B cell (primary cell): ENCODE measurements at regions not wholly inside any gene's neighbourhood (a gene's known extent, or its start where the extent isn't known, plus 50 kb on each side); places are given as distances from the start of the nearest gene placed in this dataset.

Experiments
- ATAC-seq: fragments of 200-7000 bp; cut with Tn5 transposase; one replicate; pipeline ENCODE4 v1.10.0; 2021; ENCODE audit warnings: low read depth, mild to moderate bottlenecking, moderate number of reproducible peaks, moderate library complexity
- CTCF ChIA-PET: fragments of 350-600 bp; sonication (Branson Sonifier 250); formaldehyde crosslinking; loops from one replicate; lab custom pipeline; 2021; ENCODE audit warnings: antibody characterized with exemption, inconsistent platforms; lab: Charles Lee
- POLR2A ChIA-PET: fragments of 350-600 bp; sonication (Branson Sonifier 250); formaldehyde crosslinking; loops from one replicate; lab custom pipeline; 2021; ENCODE audit warnings: antibody characterized with exemption; lab: Charles Lee
- DNase-seq: peaks from one replicate; pipeline ENCODE4 v3.0.0; 2013
- H2AFZ ChIP-seq: 2 replicates; pipeline ENCODE4 v1.6.1; 2012; ENCODE audit warnings: mild to moderate bottlenecking, low read depth, low read length; ENCODE audit not compliant: insufficient read depth, poor library complexity, severe bottlenecking
- H3K27ac ChIP-seq, 2 donors: 1 replicate in 1 of 2; 2 replicates in 1 of 2; pipeline ENCODE4 v1.5.1; 2012 to 2013; ENCODE audit warnings: low read length in 2 of 2, mild to moderate bottlenecking in 2 of 2, moderate library complexity in 1 of 2
- H3K27me3 ChIP-seq, 4 experiments: fragments of 200-600 bp in 1 of 4; sonication (generic) in 1 of 4; replicated peaks in 1 of 4; 1 replicate in 2 of 4; 2 replicates in 2 of 4; pipeline versions ENCODE4 v1.6.1 to v1.7.0; 2013 to 2016; ENCODE audit warnings: low read length in 3 of 4, mild to moderate bottlenecking in 2 of 4, mixed read lengths in 1 of 4, moderate library complexity in 1 of 4; ENCODE audit not compliant: insufficient read depth in 4 of 4, control insufficient read depth in 3 of 4; ENCODE audit errors: control extremely low read depth in 1 of 4
- H3K36me3 ChIP-seq, 2 experiments: replicated peaks in 1 of 2; 1 replicate in 1 of 2; 2 replicates in 1 of 2; pipeline versions ENCODE4 v1.6.1 to v1.7.1; 2013; ENCODE audit warnings: low read length in 1 of 2; ENCODE audit not compliant: insufficient read depth in 2 of 2, control insufficient read depth in 1 of 2; ENCODE audit errors: control extremely low read depth in 1 of 2, extremely low read depth in 1 of 2
- H3K4me1 ChIP-seq, 2 donors: fragments of 200-600 bp in 1 of 2; sonication (generic) in 1 of 2; 1 replicate in 1 of 2; 2 replicates in 1 of 2; pipeline versions ENCODE4 v1.5.1 to v1.6.1; 2013 to 2017; ENCODE audit warnings: low read length in 2 of 2; ENCODE audit not compliant: control insufficient read depth in 2 of 2, insufficient read depth in 2 of 2
- H3K4me2 ChIP-seq: replicated peaks from 2 replicates; pipeline ENCODE3; 2012; ENCODE audit warnings: mild to moderate bottlenecking, low read depth, low read length; ENCODE audit not compliant: poor library complexity, severe bottlenecking
- H3K4me3 ChIP-seq, 5 experiments: fragments of 200-600 bp in 1 of 5; sonication (generic) in 1 of 5; 1 replicate in 3 of 5; 2 replicates in 2 of 5; pipeline versions ENCODE4 v1.5.1 to v1.7.0; 2011 to 2016; ENCODE audit warnings: low read length in 4 of 5, mild to moderate bottlenecking in 4 of 5, low read depth in 2 of 5, control low read depth in 1 of 5, moderate library complexity in 1 of 5; ENCODE audit not compliant: insufficient read depth in 1 of 5; ENCODE audit errors: control extremely low read depth in 1 of 5, extremely low read depth in 1 of 5
- H3K79me2 ChIP-seq: fragments of 200-600 bp; sonication (generic); one replicate; pipeline ENCODE4 v1.6.0; 2016; ENCODE audit warnings: low read length; ENCODE audit not compliant: control insufficient read depth, insufficient read depth
- H3K9ac ChIP-seq: fragments of 200-600 bp; sonication (generic); 2 replicates; pipeline ENCODE4 v1.6.1; 2017; ENCODE audit warnings: mild to moderate bottlenecking, low read length, moderate library complexity
- H3K9me3 ChIP-seq, 3 donors: one replicate each; pipeline versions ENCODE4 v1.6.1 to v1.7.1; 2013; ENCODE audit warnings: low read length in 2 of 3; ENCODE audit not compliant: control insufficient read depth in 2 of 3, insufficient read depth in 1 of 3; ENCODE audit errors: control extremely low read depth in 1 of 3
- H4K20me1 ChIP-seq: 2 replicates; pipeline ENCODE4 v1.6.0; 2012; ENCODE audit warnings: mild to moderate bottlenecking, low read length; ENCODE audit not compliant: insufficient read depth, control insufficient read depth, poor library complexity, severe bottlenecking
- H3K27ac Mint-ChIP-seq: one replicate; pipeline ENCODE4 v1.8.0; 2021; ENCODE audit warnings: mixed read lengths
- H3K27me3 Mint-ChIP-seq: one replicate; pipeline ENCODE4 v1.8.0; 2021; ENCODE audit warnings: mixed read lengths
- H3K4me1 Mint-ChIP-seq: one replicate; pipeline ENCODE4 v1.8.0; 2021; ENCODE audit warnings: mixed read lengths
- H3K4me3 Mint-ChIP-seq: one replicate; pipeline ENCODE4 v1.8.0; 2021; ENCODE audit warnings: mixed read lengths
- H3K9me3 Mint-ChIP-seq: one replicate; pipeline ENCODE4 v1.8.0; 2022; ENCODE audit warnings: mixed read lengths; ENCODE audit not compliant: insufficient read depth
- EZH2 ChIP-seq: IDR thresholded peaks from 2 replicates; pipeline ENCODE4 v1.6.1; 2012; ENCODE audit warnings: borderline replicate concordance, low read depth, mild to moderate bottlenecking, moderate library complexity, low read length; ENCODE audit not compliant: insufficient read depth, poor library complexity, severe bottlenecking
- WGBS: methylation state at CpG from one replicate; pipeline ENCODE4 v1.1.5; 2013; ENCODE audit warnings: missing lambda C conversion rate; ENCODE audit not compliant: insufficient coverage; 5-methylcytosine and 5-hydroxymethylcytosine counted together
- intact Hi-C: fragments of 100-400 bp; cut with micrococcal nuclease; formaldehyde crosslinking; loops from one replicate; pipeline ENCODE4 v1.10.0; 2022
- TF ChIP-seq, protein P1 (sequence below): fragments of 200-600 bp; IDR thresholded peaks from one replicate; pipeline ENCODE4 v1.8.0; 2022; ENCODE audit warnings: antibody characterized with exemption, mild to moderate bottlenecking

DNA sequence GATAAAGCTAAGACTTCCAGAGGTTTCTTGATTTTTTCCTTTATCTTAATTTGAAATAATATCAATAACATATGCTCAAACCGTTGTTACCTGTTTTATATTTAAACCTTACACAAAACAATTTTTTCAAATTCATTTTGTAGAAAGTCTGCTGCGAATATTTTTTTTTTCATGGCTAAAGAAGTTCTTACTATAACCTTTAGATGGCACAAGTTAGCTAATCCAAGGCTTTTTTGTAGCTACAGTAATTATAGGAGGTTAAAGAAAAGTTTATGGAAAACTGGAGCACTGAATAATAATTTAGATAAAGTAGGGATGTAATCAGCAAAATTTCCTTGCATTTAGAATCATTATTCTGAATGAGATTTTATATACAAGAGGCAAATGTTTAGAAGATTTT, 78.0 kb upstream of the PNPT1 start:
- no peak overlapping the region for H2AFZ ChIP-seq
- no peaks in the 10 kb centered on the region for H4K20me1 ChIP-seq
- Mint-ChIP-seq H3K4me1 (no peaks in the 10 kb centered on the region), H3K27ac (no peak overlapping the region), H3K27me3 (peaks cover 6% of the 10 kb centered on the region), H3K4me3 (no peak overlapping the region), H3K9me3 (peaks cover 2% of the 10 kb centered on the region)
- intact Hi-C loops = no loop called here
- TF ChIP-seq, protein P1, sequence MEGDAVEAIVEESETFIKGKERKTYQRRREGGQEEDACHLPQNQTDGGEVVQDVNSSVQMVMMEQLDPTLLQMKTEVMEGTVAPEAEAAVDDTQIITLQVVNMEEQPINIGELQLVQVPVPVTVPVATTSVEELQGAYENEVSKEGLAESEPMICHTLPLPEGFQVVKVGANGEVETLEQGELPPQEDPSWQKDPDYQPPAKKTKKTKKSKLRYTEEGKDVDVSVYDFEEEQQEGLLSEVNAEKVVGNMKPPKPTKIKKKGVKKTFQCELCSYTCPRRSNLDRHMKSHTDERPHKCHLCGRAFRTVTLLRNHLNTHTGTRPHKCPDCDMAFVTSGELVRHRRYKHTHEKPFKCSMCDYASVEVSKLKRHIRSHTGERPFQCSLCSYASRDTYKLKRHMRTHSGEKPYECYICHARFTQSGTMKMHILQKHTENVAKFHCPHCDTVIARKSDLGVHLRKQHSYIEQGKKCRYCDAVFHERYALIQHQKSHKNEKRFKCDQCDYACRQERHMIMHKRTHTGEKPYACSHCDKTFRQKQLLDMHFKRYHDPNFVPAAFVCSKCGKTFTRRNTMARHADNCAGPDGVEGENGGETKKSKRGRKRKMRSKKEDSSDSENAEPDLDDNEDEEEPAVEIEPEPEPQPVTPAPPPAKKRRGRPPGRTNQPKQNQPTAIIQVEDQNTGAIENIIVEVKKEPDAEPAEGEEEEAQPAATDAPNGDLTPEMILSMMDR = no peak
- no peak for TF ChIP-seq EZH2
- no peak overlapping the region for H3K9ac ChIP-seq
- CTCF ChIA-PET = no interaction called here
- POLR2A ChIA-PET = no interaction called here
- no peaks in the 10 kb centered on the region for H3K9me3 ChIP-seq
- whole genome bisulfite sequencing = no CpG with 5 or more reads among the region's 2 CpGs
- ATAC-seq (no peak), DNase-seq (no peak)
- H3K27ac ChIP-seq = no peak overlapping the region
- no peak overlapping the region for H3K4me2 ChIP-seq
- H3K36me3 ChIP-seq = no peaks in the 10 kb centered on the region
- no peaks in the 10 kb centered on the region for H3K27me3 ChIP-seq
- no peak overlapping the region for H3K4me3 ChIP-seq
- no peaks in the 10 kb centered on the region for H3K79me2 ChIP-seq
- H3K4me1 ChIP-seq = no peaks in the 10 kb centered on the region

DNA sequence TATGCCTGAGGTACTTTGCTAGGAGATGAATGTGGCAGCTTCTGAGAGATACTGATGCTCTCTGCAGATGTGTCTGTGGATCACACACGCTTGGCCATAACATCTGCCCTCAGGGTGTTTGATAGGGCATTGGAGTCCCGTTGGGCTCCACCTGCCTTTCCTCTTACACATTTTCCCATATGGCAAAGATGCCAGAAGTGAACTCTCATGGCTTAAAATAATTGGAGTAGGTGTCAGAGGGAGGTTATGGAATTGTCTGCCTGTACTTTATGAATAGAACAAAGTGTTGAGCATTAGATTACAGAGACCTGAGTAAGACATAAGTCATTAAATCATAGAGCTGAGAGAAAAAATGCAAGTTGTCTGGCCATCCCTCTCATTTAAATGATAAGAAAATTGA, 75.3 kb upstream of the PNPT1 start:
- no peak for ATAC-seq
- no CpG with 5 or more reads among the region's 2 CpGs for WGBS
- H3K4me3 Mint-ChIP-seq = no peak overlapping the region

More for the DNA sequence above, 75.3 kb upstream of the PNPT1 start:
- Histone ChIP-seq H2AFZ (no peak overlapping the region), H3K9ac (no peak overlapping the region), H4K20me1 (no peaks in the 10 kb centered on the region), H3K79me2 (no peaks in the 10 kb centered on the region), H3K4me3 (no peak overlapping the region), H3K36me3 (no peaks in the 10 kb centered on the region), H3K4me1 (no peaks in the 10 kb centered on the region), H3K9me3 (no peaks in the 10 kb centered on the region), H3K4me2 (no peak overlapping the region), H3K27ac (no peak overlapping the region), H3K27me3 (no peaks in the 10 kb centered on the region)
- intact Hi-C loops = no loop called here
- no peak overlapping the region for H3K27ac Mint-ChIP-seq
- H3K27me3 Mint-ChIP-seq = peaks cover 13% of the 10 kb centered on the region
- POLR2A ChIA-PET = no interaction called here
- CTCF ChIA-PET = no interaction called here
- H3K9me3 Mint-ChIP-seq = peaks cover 2% of the 10 kb centered on the region
- no peaks in the 10 kb centered on the region for H3K4me1 Mint-ChIP-seq
- TF ChIP-seq EZH2 = no peak
- TF ChIP-seq, protein P1 = no peak
- DNase-seq = no peak
